Neural progenitor cell (in vitro differentiated cells): ENCODE measurements at regions not wholly inside any gene's neighbourhood (a gene's known extent, or its start where the extent isn't known, plus 50 kb on each side); places are given as distances from the start of the nearest gene placed in this dataset.

ENCODE experiments used
- DNase-seq: peaks from one replicate; pipeline ENCODE4 v3.0.0-alpha.2; 2016; ENCODE audit warnings: low spot score
- H2AFZ ChIP-seq: fragments of 200-600 bp; sonication (generic); replicated peaks from 2 replicates; pipeline ENCODE4 v1.6.1; 2016; ENCODE audit warnings: antibody characterized with exemption
- H3F3A ChIP-seq: fragments of 200-600 bp; sonication (generic); 2 replicates; pipeline ENCODE4 v1.6.1; 2016; ENCODE audit warnings: antibody characterized with exemption, low read depth
- H3K27ac ChIP-seq: fragments of 200-600 bp; sonication (generic); 2 replicates; pipeline ENCODE4 v1.5.1; 2016; ENCODE audit warnings: mild to moderate bottlenecking
- H3K27me3 ChIP-seq: fragments of 200-600 bp; sonication (generic); 2 replicates; pipeline ENCODE4 v1.6.1; 2016; ENCODE audit warnings: mild to moderate bottlenecking, moderate library complexity
- H3K36me3 ChIP-seq: fragments of 200-600 bp; sonication (generic); 2 replicates; pipeline ENCODE4 v1.5.1; 2016
- H3K4me1 ChIP-seq: fragments of 200-600 bp; sonication (generic); 2 replicates; pipeline ENCODE4 v1.6.1; 2016; ENCODE audit warnings: mixed run types
- H3K4me2 ChIP-seq: fragments of 200-600 bp; sonication (generic); 2 replicates; pipeline ENCODE4 v1.6.1; 2016
- H3K4me3 ChIP-seq: fragments of 200-600 bp; sonication (generic); 2 replicates; pipeline ENCODE4 v1.5.1; 2016
- H3K79me2 ChIP-seq: fragments of 200-600 bp; sonication (generic); 2 replicates; pipeline ENCODE4 v1.6.1; 2016; ENCODE audit warnings: low read depth
- H3K9ac ChIP-seq: fragments of 200-600 bp; sonication (generic); 2 replicates; pipeline ENCODE4 v1.6.1; 2016
- H3K9me3 ChIP-seq: fragments of 200-600 bp; sonication (generic); 2 replicates; pipeline ENCODE4 v1.5.1; 2016; ENCODE audit warnings: low read depth
- H4K20me1 ChIP-seq: fragments of 200-600 bp; sonication (generic); 2 replicates; pipeline ENCODE4 v1.6.1; 2016; ENCODE audit warnings: low read depth
- H3K27ac Mint-ChIP-seq: 3 replicates; pipeline ENCODE4 v1.8.0; 2021; ENCODE audit warnings: mixed read lengths
- H3K27me3 Mint-ChIP-seq: 2 replicates; pipeline ENCODE4 v1.8.0; 2022; ENCODE audit warnings: low read depth, mild to moderate bottlenecking, inconsistent platforms, moderate library complexity, mixed read lengths; ENCODE audit not compliant: insufficient read depth
- H3K36me3 Mint-ChIP-seq: 3 replicates; pipeline ENCODE4 v1.8.0; 2021; ENCODE audit warnings: mixed read lengths
- H3K4me1 Mint-ChIP-seq: 3 replicates; pipeline ENCODE4 v1.8.0; 2021; ENCODE audit warnings: mixed read lengths
- H3K4me3 Mint-ChIP-seq: 3 replicates; pipeline ENCODE4 v1.8.0; 2021; ENCODE audit warnings: mild to moderate bottlenecking, moderate library complexity, mixed read lengths
- H3K9me3 Mint-ChIP-seq: 3 replicates; pipeline ENCODE4 v1.8.0; 2020; ENCODE audit warnings: mixed read lengths
- EZH2 ChIP-seq: fragments of 200-600 bp; sonication (generic); IDR thresholded peaks from 2 replicates; pipeline ENCODE4 v1.6.1; 2017; ENCODE audit warnings: antibody characterized with exemption, mild to moderate bottlenecking, moderate library complexity
- EZH2phosphoT487 ChIP-seq: fragments of 200-600 bp; sonication (generic); IDR thresholded peaks from 2 replicates; pipeline ENCODE4 v1.6.1; 2017; ENCODE audit warnings: antibody characterized with exemption
- TF ChIP-seq, protein P1 (sequence below): fragments of 200-600 bp; sonication (generic); IDR thresholded peaks from 2 replicates; pipeline ENCODE4 v1.5.1; 2017; ENCODE audit warnings: antibody characterized with exemption, mild to moderate bottlenecking

GRCh38 chr1:96388421-96389310 is 332.9 kb upstream of the PTBP2 start:
- Histone ChIP-seq H3F3A (no peaks in the 10 kb centered on the region), H3K79me2 (no peaks in the 10 kb centered on the region), H3K27me3 (no peaks in the 10 kb centered on the region), H3K4me1 (no peaks in the 10 kb centered on the region), H3K27ac (no peak overlapping the region), H3K36me3 (no peaks in the 10 kb centered on the region), H3K4me2 (no peak overlapping the region), H3K9ac (no peak overlapping the region), H3K9me3 (no peaks in the 10 kb centered on the region), H2AFZ (no peak overlapping the region), H4K20me1 (no peaks in the 10 kb centered on the region), H3K4me3 (no peak overlapping the region)
- Mint-ChIP-seq H3K27me3 (peaks cover 2% of the 10 kb centered on the region), H3K9me3 (no peaks in the 10 kb centered on the region), H3K27ac (no peak overlapping the region), H3K36me3 (no peaks in the 10 kb centered on the region), H3K4me3 (no peak overlapping the region), H3K4me1 (no peaks in the 10 kb centered on the region)
- no peak for TF ChIP-seq EZH2phosphoT487
- no peak for TF ChIP-seq EZH2
- TF ChIP-seq, protein P1, sequence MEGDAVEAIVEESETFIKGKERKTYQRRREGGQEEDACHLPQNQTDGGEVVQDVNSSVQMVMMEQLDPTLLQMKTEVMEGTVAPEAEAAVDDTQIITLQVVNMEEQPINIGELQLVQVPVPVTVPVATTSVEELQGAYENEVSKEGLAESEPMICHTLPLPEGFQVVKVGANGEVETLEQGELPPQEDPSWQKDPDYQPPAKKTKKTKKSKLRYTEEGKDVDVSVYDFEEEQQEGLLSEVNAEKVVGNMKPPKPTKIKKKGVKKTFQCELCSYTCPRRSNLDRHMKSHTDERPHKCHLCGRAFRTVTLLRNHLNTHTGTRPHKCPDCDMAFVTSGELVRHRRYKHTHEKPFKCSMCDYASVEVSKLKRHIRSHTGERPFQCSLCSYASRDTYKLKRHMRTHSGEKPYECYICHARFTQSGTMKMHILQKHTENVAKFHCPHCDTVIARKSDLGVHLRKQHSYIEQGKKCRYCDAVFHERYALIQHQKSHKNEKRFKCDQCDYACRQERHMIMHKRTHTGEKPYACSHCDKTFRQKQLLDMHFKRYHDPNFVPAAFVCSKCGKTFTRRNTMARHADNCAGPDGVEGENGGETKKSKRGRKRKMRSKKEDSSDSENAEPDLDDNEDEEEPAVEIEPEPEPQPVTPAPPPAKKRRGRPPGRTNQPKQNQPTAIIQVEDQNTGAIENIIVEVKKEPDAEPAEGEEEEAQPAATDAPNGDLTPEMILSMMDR, result no peak
- no peak for DNase-seq

GRCh38 chr1:96400089-96400488 is 321.5 kb upstream of the PTBP2 start:
- no peak for DNase-seq
- Histone ChIP-seq H2AFZ (no peak overlapping the region), H3K9ac (no peak overlapping the region), H3K4me3 (no peak overlapping the region), H3F3A (no peaks in the 10 kb centered on the region), H4K20me1 (no peaks in the 10 kb centered on the region), H3K4me1 (no peaks in the 10 kb centered on the region), H3K79me2 (no peaks in the 10 kb centered on the region), H3K4me2 (no peak overlapping the region), H3K36me3 (no peaks in the 10 kb centered on the region), H3K27me3 (no peaks in the 10 kb centered on the region), H3K27ac (no peak overlapping the region), H3K9me3 (no peaks in the 10 kb centered on the region)
- H3K27ac Mint-ChIP-seq, result no peak overlapping the region
- H3K4me3 Mint-ChIP-seq, result no peak overlapping the region
- TF ChIP-seq, protein P1, result no peak
- TF ChIP-seq EZH2 (no peak), EZH2phosphoT487 (no peak)
- no peaks in the 10 kb centered on the region for H3K4me1 Mint-ChIP-seq
- no peaks in the 10 kb centered on the region for H3K36me3 Mint-ChIP-seq
- peaks cover 2% of the 10 kb centered on the region for H3K9me3 Mint-ChIP-seq
- peaks cover 3% of the 10 kb centered on the region for H3K27me3 Mint-ChIP-seq

DNA sequence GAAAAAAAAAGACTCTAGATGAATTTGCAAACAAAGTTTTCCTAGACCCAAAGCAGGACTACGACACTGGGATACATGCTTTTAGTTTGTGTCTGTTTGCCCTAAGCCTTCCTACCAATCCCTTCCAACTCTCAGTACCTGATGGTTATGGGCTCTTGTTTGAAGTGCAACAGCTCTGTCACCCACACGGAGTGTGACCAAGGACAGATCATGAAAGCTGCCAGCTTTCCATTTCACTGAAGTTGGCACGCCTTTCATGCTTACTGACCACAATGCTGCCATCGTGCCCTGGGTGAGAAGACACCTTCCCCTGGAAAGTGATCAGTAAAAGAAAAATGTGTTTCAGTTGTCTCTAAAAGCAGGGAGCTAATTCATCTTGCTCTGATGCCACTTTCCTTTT is 312.5 kb upstream of the PTBP2 start:
- TF ChIP-seq, protein P1, result no peak
- TF ChIP-seq EZH2, result no peak
- no peak for TF ChIP-seq EZH2phosphoT487
- Histone ChIP-seq H4K20me1 (no peaks in the 10 kb centered on the region), H3K4me1 (no peaks in the 10 kb centered on the region), H3K9me3 (no peaks in the 10 kb centered on the region), H2AFZ (no peak overlapping the region), H3K27me3 (no peaks in the 10 kb centered on the region), H3K27ac (no peak overlapping the region), H3F3A (no peaks in the 10 kb centered on the region), H3K9ac (no peak overlapping the region), H3K4me3 (no peak overlapping the region), H3K4me2 (no peak overlapping the region), H3K36me3 (no peaks in the 10 kb centered on the region), H3K79me2 (no peaks in the 10 kb centered on the region)
- Mint-ChIP-seq H3K36me3 (no peaks in the 10 kb centered on the region), H3K4me1 (peaks cover 8% of the 10 kb centered on the region), H3K9me3 (no peaks in the 10 kb centered on the region), H3K27me3 (peaks cover 6% of the 10 kb centered on the region), H3K4me3 (no peak overlapping the region), H3K27ac (no peak overlapping the region)
- no peak for DNase-seq
